Fibroblast of skin of right biceps (primary cell): ENCODE measurements at regions not wholly inside any gene's neighbourhood (a gene's known extent, or its start where the extent isn't known, plus 50 kb on each side); places are given as distances from the start of the nearest gene placed in this dataset.

Experiments used
- DNase-seq: peaks from one replicate; pipeline ENCODE4 v3.0.0-alpha.2; 2013

- no peak for DNase-seq
Measured at GRCh38 chr4:159041054-159042034, 61.5 kb upstream of the RAPGEF2 start.

- DNase-seq: no peak
Measured at GRCh38 chr4:159042097-159042605, 60.7 kb upstream of the RAPGEF2 start.

GRCh38 chr4:159042868-159043267 lies 60.0 kb upstream of the RAPGEF2 start:
- DNase-seq: no peak

GRCh38 chr4:159043861-159044260 lies 59.0 kb upstream of the RAPGEF2 start:
- DNase-seq: no peak

- DNase-seq: no peak
Measured at GRCh38 chr4:159045321-159045720, 57.6 kb upstream of the RAPGEF2 start.

- DNase-seq: no peak
Measured at GRCh38 chr4:159046683-159047082, 56.2 kb upstream of the RAPGEF2 start.

GRCh38 chr4:159047478-159048165 lies 55.3 kb upstream of the RAPGEF2 start:
- peak; percentile 39 for DNase-seq

- DNase-seq: peak; percentile 68
Measured at GRCh38 chr4:159048166-159048886, 54.6 kb upstream of the RAPGEF2 start.

GRCh38 chr4:159049780-159050375 lies 53.0 kb upstream of the RAPGEF2 start:
- no peak for DNase-seq

- no peak for DNase-seq
Measured at GRCh38 chr4:159051245-159052071, 51.4 kb upstream of the RAPGEF2 start.

GRCh38 chr4:159052315-159052714 lies 50.6 kb upstream of the RAPGEF2 start:
- no peak for DNase-seq
